ENCODE measurements at regions not wholly inside any gene's neighbourhood (a gene's known extent, or its start where the extent isn't known, plus 50 kb on each side); places are given as distances from the start of the nearest gene placed in this dataset.

- no peaks in the 10 kb centered on the region for H3K36me3 Mint-ChIP-seq
- WGBS (ENCODE audit: insufficient coverage), result 20% methylated on average over 1 of the region's 3 CpGs
- Histone ChIP-seq H3K79me2 (ENCODE audit: insufficient read depth, low read length) (no peaks in the 10 kb centered on the region), H3K4me1 (ENCODE audit: control insufficient read depth in 1 of 2, insufficient read depth in 2 of 2, low read length in 2 of 2) (no peaks in the 10 kb centered on the region), H2AFZ (ENCODE audit: insufficient read depth, low read depth, low read length, poor library complexity, severe bottlenecking) (no peak overlapping the region), H3K4me3 (replicated peaks in 1 of 3; ENCODE audit: low read depth in 2 of 3, low read length in 3 of 3) (no peak overlapping the region), H3K4me2 (replicated peaks; ENCODE audit: extremely low read depth, low read length, poor library complexity, severe bottlenecking) (no peak overlapping the region), H3K36me3 (replicated peaks in 1 of 2; ENCODE audit: control insufficient read depth in 1 of 2, insufficient read depth in 2 of 2, low read length in 2 of 2) (no peaks in the 10 kb centered on the region), H3K27me3 (ENCODE audit: control insufficient read depth in 2 of 2, insufficient read depth in 2 of 2, low read length in 2 of 2) (no peaks in the 10 kb centered on the region), H4K20me1 (ENCODE audit: insufficient read depth, low read length) (no peaks in the 10 kb centered on the region), H3K27ac (ENCODE audit: low read depth in 1 of 2, low read length in 2 of 2) (no peak overlapping the region), H3K9ac (ENCODE audit: insufficient read depth, low read length, poor library complexity, severe bottlenecking) (no peak overlapping the region), H3K9me3 (replicated peaks in 1 of 2; ENCODE audit: control insufficient read depth in 1 of 2, insufficient read depth in 1 of 2, low read length in 2 of 2) (no peaks in the 10 kb centered on the region)
- DNase-seq, result no peak
- TF ChIP-seq CTCF (IDR thresholded peaks at IDR 0.05), result no peak
- H3K4me3 Mint-ChIP-seq, result no peak overlapping the region
- H3K9me3 Mint-ChIP-seq, result no peaks in the 10 kb centered on the region
- no peaks in the 10 kb centered on the region for H3K4me1 Mint-ChIP-seq
- H3K27me3 Mint-ChIP-seq (ENCODE audit: low read depth in 3 of 3), result peaks cover 2 to 9% (median 4%) of the 10 kb centered on the region in 3 donors
- no peak overlapping the region for H3K27ac Mint-ChIP-seq
- intact Hi-C loops (cut with micrococcal nuclease), result no loop called here
These were observed 371.2 kb downstream of the NPHP4 start for GRCh38 chr1:5620997-5621396.

- Histone ChIP-seq H3K27me3 (ENCODE audit: control insufficient read depth in 2 of 2, insufficient read depth in 2 of 2, low read length in 2 of 2) (no peaks in the 10 kb centered on the region), H2AFZ (ENCODE audit: insufficient read depth, low read depth, low read length, poor library complexity, severe bottlenecking) (no peak overlapping the region), H3K9ac (ENCODE audit: insufficient read depth, low read length, poor library complexity, severe bottlenecking) (no peak overlapping the region), H3K36me3 (replicated peaks in 1 of 2; ENCODE audit: control insufficient read depth in 1 of 2, insufficient read depth in 2 of 2, low read length in 2 of 2) (no peaks in the 10 kb centered on the region), H3K9me3 (replicated peaks in 1 of 2; ENCODE audit: control insufficient read depth in 1 of 2, insufficient read depth in 1 of 2, low read length in 2 of 2) (no peaks in the 10 kb centered on the region), H3K4me3 (replicated peaks in 1 of 3; ENCODE audit: low read depth in 2 of 3, low read length in 3 of 3) (no peak overlapping the region), H3K4me1 (ENCODE audit: control insufficient read depth in 1 of 2, insufficient read depth in 2 of 2, low read length in 2 of 2) (no peaks in the 10 kb centered on the region), H3K79me2 (ENCODE audit: insufficient read depth, low read length) (no peaks in the 10 kb centered on the region), H3K27ac (ENCODE audit: low read depth in 1 of 2, low read length in 2 of 2) (no peak overlapping the region), H3K4me2 (replicated peaks; ENCODE audit: extremely low read depth, low read length, poor library complexity, severe bottlenecking) (no peak overlapping the region), H4K20me1 (ENCODE audit: insufficient read depth, low read length) (no peaks in the 10 kb centered on the region)
- DNase-seq, result no peak
- peaks cover 2 to 10% (median 4%) of the 10 kb centered on the region in 3 donors for H3K27me3 Mint-ChIP-seq (ENCODE audit: low read depth in 3 of 3)
- no peak overlapping the region for H3K27ac Mint-ChIP-seq
- intact Hi-C loops (cut with micrococcal nuclease), result no loop called here
- TF ChIP-seq CTCF (IDR thresholded peaks at IDR 0.05), result no peak
- H3K4me3 Mint-ChIP-seq, result no peak overlapping the region
- no peaks in the 10 kb centered on the region for H3K36me3 Mint-ChIP-seq
- H3K4me1 Mint-ChIP-seq, result no peaks in the 10 kb centered on the region
- H3K9me3 Mint-ChIP-seq, result no peaks in the 10 kb centered on the region
- 89% methylated on average over 2 of the region's 3 CpGs for WGBS (ENCODE audit: insufficient coverage)
These were observed 371.8 kb downstream of the NPHP4 start for GRCh38 chr1:5620418-5620817.
